Left kidney (tissue), 1 donor: ENCODE measurements at regions not wholly inside any gene's neighbourhood (a gene's known extent, or its start where the extent isn't known, plus 50 kb on each side); places are given as distances from the start of the nearest gene placed in this dataset.
"Not testable (repeated sequence)": the region's sequence is repeated elsewhere in the genome, so short reads cannot be mapped to it uniquely, and the experiment has no call there.

Source experiments
- DNase-seq: peaks from one replicate; pipeline ENCODE4 v3.0.0-alpha.2; 2013

- no peak for DNase-seq
These were observed 209.0 kb upstream of the GPC6 start for GRCh38 chr13:93017493-93018112.

- DNase-seq: no peak
These were observed 202.7 kb upstream of the GPC6 start for GRCh38 chr13:93023929-93024328.

- DNase-seq: no peak
These were observed 200.6 kb upstream of the GPC6 start for GRCh38 chr13:93025984-93026383.

GRCh38 chr13:93029536-93029935, 197.1 kb upstream of the GPC6 start:
- DNase-seq: no peak

- DNase-seq: no peak
These were observed 190.2 kb upstream of the GPC6 start for GRCh38 chr13:93036380-93036779.

GRCh38 chr13:93037780-93038179, 188.8 kb upstream of the GPC6 start:
- DNase-seq: no peak

- no peak for DNase-seq
These were observed 188.4 kb upstream of the GPC6 start for GRCh38 chr13:93038187-93038586.

- no peak for DNase-seq
These were observed 187.5 kb upstream of the GPC6 start for GRCh38 chr13:93039131-93039530.

- not testable (repeated sequence) for DNase-seq
These were observed 185.0 kb upstream of the GPC6 start for GRCh38 chr13:93041566-93041965.

- no peak for DNase-seq
These were observed 180.8 kb upstream of the GPC6 start for GRCh38 chr13:93045836-93046235.

- DNase-seq: no peak
These were observed 171.4 kb upstream of the GPC6 start for GRCh38 chr13:93055233-93055632.

GRCh38 chr13:93058301-93058700, 168.3 kb upstream of the GPC6 start:
- DNase-seq: no peak

GRCh38 chr13:93060144-93060543, 166.5 kb upstream of the GPC6 start:
- DNase-seq: no peak

GRCh38 chr13:93066187-93066586, 160.4 kb upstream of the GPC6 start:
- no peak for DNase-seq

- DNase-seq: no peak
These were observed 147.3 kb upstream of the GPC6 start for GRCh38 chr13:93079294-93079693.

- DNase-seq: no peak
These were observed 146.4 kb upstream of the GPC6 start for GRCh38 chr13:93080166-93080565.

- DNase-seq: no peak
These were observed 146.0 kb upstream of the GPC6 start for GRCh38 chr13:93080587-93080986.

GRCh38 chr13:93086329-93086728, 140.3 kb upstream of the GPC6 start:
- DNase-seq: no peak

- DNase-seq: no peak
These were observed 127.6 kb upstream of the GPC6 start for GRCh38 chr13:93098972-93099371.

GRCh38 chr13:93101226-93101734, 125.3 kb upstream of the GPC6 start:
- DNase-seq: no peak

- DNase-seq: no peak
These were observed 122.3 kb upstream of the GPC6 start for GRCh38 chr13:93104270-93104669.

GRCh38 chr13:93108111-93108601, 118.5 kb upstream of the GPC6 start:
- DNase-seq: no peak

GRCh38 chr13:93116809-93117208, 109.8 kb upstream of the GPC6 start:
- DNase-seq: no peak

GRCh38 chr13:93118081-93118615, 108.5 kb upstream of the GPC6 start:
- no peak for DNase-seq
